PFSK-1 (cell line): ENCODE measurements at regions not wholly inside any gene's neighbourhood (a gene's known extent, or its start where the extent isn't known, plus 50 kb on each side); places are given as distances from the start of the nearest gene placed in this dataset.

Experiments
- POLR2AphosphoS5 ChIP-seq: IDR thresholded peaks from 2 replicates; pipeline ENCODE4 v1.6.1; 2012; ENCODE audit warnings: low read depth, mild to moderate bottlenecking, control low read depth, low read length, moderate library complexity
- TAF1 ChIP-seq: IDR thresholded peaks from 2 replicates; pipeline ENCODE4 v1.6.1; 2012; ENCODE audit warnings: low read length, control low read depth, borderline replicate concordance; ENCODE audit not compliant: insufficient read depth

DNA sequence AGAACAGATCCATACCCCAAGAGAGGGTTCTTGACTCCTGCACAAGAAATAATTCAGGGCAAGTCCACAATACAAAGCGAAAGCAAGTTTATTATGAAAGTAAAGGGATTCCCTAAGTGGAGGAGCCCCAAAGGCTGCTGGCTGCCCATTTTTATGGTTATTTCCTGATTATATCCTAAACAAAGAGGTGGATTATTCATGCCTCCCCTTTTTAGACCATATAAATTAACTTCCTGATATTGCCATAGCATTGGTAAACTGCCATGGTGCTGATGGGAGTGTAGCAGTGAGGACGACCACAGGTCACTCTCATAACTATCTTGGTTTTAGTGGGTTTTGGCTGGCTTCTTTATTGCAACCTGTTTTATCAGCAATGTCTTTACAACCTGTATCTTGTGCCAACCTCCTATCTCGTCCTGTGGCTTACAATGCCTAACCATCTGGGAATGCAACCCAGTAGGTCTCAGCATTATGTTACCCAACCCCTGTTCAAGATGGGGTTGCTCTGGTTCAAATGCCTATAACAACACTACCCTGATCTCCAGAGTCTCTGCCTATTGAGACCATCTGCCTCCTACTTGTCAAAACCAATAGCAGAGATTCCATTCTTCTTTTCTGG lies 154.4 kb upstream of the GRAMD2B start:
- TF ChIP-seq TAF1 = no peak
- TF ChIP-seq POLR2AphosphoS5 = no peak
